SK-N-SH treated with all-trans-retinoic acid at 6 μM for 48 hours (cell line): ENCODE measurements at regions not wholly inside any gene's neighbourhood (a gene's known extent, or its start where the extent isn't known, plus 50 kb on each side); places are given as distances from the start of the nearest gene placed in this dataset.

ENCODE experiments used
- ATAC-seq: fragments of 200-7000 bp; cut with Tn5 transposase; 3 replicates; pipeline ENCODE4 v1.9.1; 2020; ENCODE audit warnings: mild to moderate bottlenecking, moderate library complexity
- ARNTL ChIP-seq: fragments of 450-650 bp; formaldehyde crosslinking; IDR thresholded peaks from 2 replicates; pipeline ENCODE4 v1.5.0; 2020; ENCODE audit warnings: low read depth, mild to moderate bottlenecking, moderate library complexity, borderline replicate concordance
- BACH2 ChIP-seq: fragments of 250-450 bp; sonication (Bioruptor Pico); IDR thresholded peaks from 2 replicates; pipeline ENCODE4 v1.9.0; 2021; ENCODE audit warnings: mild to moderate bottlenecking, borderline replicate concordance
- CSDC2 ChIP-seq: fragments of 250-450 bp; sonication (Bioruptor Pico); IDR thresholded peaks from 2 replicates; pipeline ENCODE4 v1.5.0; 2020; ENCODE audit warnings: mild to moderate bottlenecking, moderate library complexity
- CSRNP3 ChIP-seq: fragments of 250-450 bp; sonication (Bioruptor Pico); IDR thresholded peaks from 2 replicates; pipeline ENCODE4 v1.5.1; 2021; ENCODE audit warnings: mild to moderate bottlenecking, moderate library complexity
- ESRRG ChIP-seq: fragments of 250-450 bp; sonication (Bioruptor Pico); IDR thresholded peaks from 2 replicates; pipeline ENCODE4 v1.6.1; 2021; ENCODE audit warnings: mild to moderate bottlenecking
- GLIS3 ChIP-seq: fragments of 250-450 bp; sonication (Bioruptor Pico); IDR thresholded peaks from 2 replicates; pipeline ENCODE4 v1.5.0; 2020; ENCODE audit warnings: mild to moderate bottlenecking, moderate library complexity
- ISL1 ChIP-seq: fragments of 250-450 bp; sonication (Bioruptor Pico); IDR thresholded peaks from 2 replicates; pipeline ENCODE4 v2.1.2; 2022; ENCODE audit warnings: mild to moderate bottlenecking, moderate library complexity
- OSR1 ChIP-seq: fragments of 250-450 bp; sonication (Bioruptor Pico); IDR thresholded peaks from 2 replicates; pipeline ENCODE4 v1.8.0; 2022; ENCODE audit warnings: moderate library complexity, mild to moderate bottlenecking, inconsistent platforms
- POU6F1 ChIP-seq: fragments of 250-450 bp; sonication (Bioruptor Pico); IDR thresholded peaks from 2 replicates; pipeline ENCODE4 v1.8.0; 2021; ENCODE audit warnings: low read depth, mild to moderate bottlenecking, moderate library complexity, borderline replicate concordance
- PPARA ChIP-seq: fragments of 250-450 bp; sonication (Bioruptor Pico); IDR thresholded peaks from 2 replicates; pipeline ENCODE4 v1.5.0; 2020; ENCODE audit warnings: mild to moderate bottlenecking, borderline replicate concordance
- RARB ChIP-seq: fragments of 250-450 bp; sonication (Bioruptor Pico); IDR thresholded peaks from 2 replicates; pipeline ENCODE4 v1.8.0; 2021; ENCODE audit warnings: mild to moderate bottlenecking, moderate library complexity
- SNAI2 ChIP-seq: fragments of 250-450 bp; sonication (Bioruptor Pico); IDR thresholded peaks from 2 replicates; pipeline ENCODE4 v1.5.0; 2020; ENCODE audit warnings: mild to moderate bottlenecking, moderate library complexity
- TCF4 ChIP-seq: fragments of 250-450 bp; sonication (Bioruptor Pico); IDR thresholded peaks from 2 replicates; pipeline ENCODE4 v1.8.0; 2021; ENCODE audit warnings: mild to moderate bottlenecking, moderate library complexity, borderline replicate concordance
- TOX ChIP-seq: fragments of 250-450 bp; sonication (Bioruptor Pico); IDR thresholded peaks from 2 replicates; pipeline ENCODE4 v1.8.0; 2021; ENCODE audit warnings: mild to moderate bottlenecking, moderate library complexity, borderline replicate concordance
- ZC3H10 ChIP-seq: fragments of 250-450 bp; sonication (Bioruptor Pico); IDR thresholded peaks from 2 replicates; pipeline ENCODE4 v1.5.1; 2021; ENCODE audit warnings: mild to moderate bottlenecking, moderate library complexity
- ZFP3 ChIP-seq: fragments of 250-450 bp; sonication (Bioruptor Pico); IDR thresholded peaks from 2 replicates; pipeline ENCODE4 v1.5.0; 2020; ENCODE audit warnings: mild to moderate bottlenecking, moderate library complexity
- ZFP30 ChIP-seq: fragments of 450-650 bp; formaldehyde crosslinking; IDR thresholded peaks from 2 replicates; pipeline ENCODE4 v1.5.0; 2022; ENCODE audit warnings: mild to moderate bottlenecking, moderate library complexity
- ZNF565 ChIP-seq: fragments of 450-650 bp; formaldehyde crosslinking; conservative IDR thresholded peaks from 2 replicates; pipeline ENCODE4 v1.5.0; 2020; ENCODE audit warnings: low read depth, mild to moderate bottlenecking, moderate library complexity
- ZNF70 ChIP-seq: fragments of 450-650 bp; formaldehyde crosslinking; IDR thresholded peaks from 2 replicates; pipeline ENCODE4 v1.5.0; 2020; ENCODE audit warnings: mild to moderate bottlenecking, moderate library complexity
- ZNF8 ChIP-seq: fragments of 450-650 bp; formaldehyde crosslinking; IDR thresholded peaks from 2 replicates; pipeline ENCODE4 v1.5.0; 2020; ENCODE audit warnings: mild to moderate bottlenecking, moderate library complexity
- TF ChIP-seq, protein P1 (sequence below): fragments of 250-450 bp; sonication (Bioruptor Pico); IDR thresholded peaks from 2 replicates; pipeline ENCODE4 v1.8.0; 2020; ENCODE audit warnings: mild to moderate bottlenecking, moderate library complexity, borderline replicate concordance
- TF ChIP-seq, protein P2 (sequence below): fragments of 250-450 bp; sonication (Bioruptor Pico); IDR thresholded peaks from 2 replicates; pipeline ENCODE4 v1.5.0; 2020; ENCODE audit warnings: mild to moderate bottlenecking, moderate library complexity
- TF ChIP-seq, protein P3 (sequence below): fragments of 250-450 bp; sonication (Bioruptor Pico); IDR thresholded peaks from 2 replicates; pipeline ENCODE4 v1.5.1; 2020; ENCODE audit warnings: low read depth, mild to moderate bottlenecking, moderate library complexity

DNA sequence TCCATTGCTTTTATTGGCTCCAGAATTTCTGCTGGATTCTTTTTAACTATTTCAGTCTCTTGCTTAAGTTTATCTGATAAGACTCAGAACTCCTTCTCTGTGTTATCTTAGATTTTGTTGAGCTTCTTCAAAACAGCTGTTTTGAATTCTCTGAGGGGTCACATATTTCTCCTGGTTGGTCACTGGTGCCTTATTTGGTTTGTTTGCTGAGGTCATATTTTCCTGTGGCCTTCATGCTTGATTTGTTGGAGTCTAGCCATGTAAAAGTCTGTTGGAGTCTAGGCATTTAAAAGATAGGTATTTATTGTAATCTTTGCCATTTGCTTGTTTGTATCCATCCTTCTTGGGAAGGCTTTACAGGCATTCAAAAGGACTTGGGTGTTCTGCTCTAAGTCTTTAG is 398.7 kb downstream of the DSEL start:
- ATAC-seq = no peak
- TF ChIP-seq ISL1 = no peak
- no peak for TF ChIP-seq ZNF8 (CRISPR knock-in tag)
- TF ChIP-seq ZNF70 = no peak
- no peak for TF ChIP-seq GLIS3 (CRISPR knock-in tag)
- no peak for TF ChIP-seq SNAI2 (CRISPR knock-in tag)
- TF ChIP-seq, protein P1, sequence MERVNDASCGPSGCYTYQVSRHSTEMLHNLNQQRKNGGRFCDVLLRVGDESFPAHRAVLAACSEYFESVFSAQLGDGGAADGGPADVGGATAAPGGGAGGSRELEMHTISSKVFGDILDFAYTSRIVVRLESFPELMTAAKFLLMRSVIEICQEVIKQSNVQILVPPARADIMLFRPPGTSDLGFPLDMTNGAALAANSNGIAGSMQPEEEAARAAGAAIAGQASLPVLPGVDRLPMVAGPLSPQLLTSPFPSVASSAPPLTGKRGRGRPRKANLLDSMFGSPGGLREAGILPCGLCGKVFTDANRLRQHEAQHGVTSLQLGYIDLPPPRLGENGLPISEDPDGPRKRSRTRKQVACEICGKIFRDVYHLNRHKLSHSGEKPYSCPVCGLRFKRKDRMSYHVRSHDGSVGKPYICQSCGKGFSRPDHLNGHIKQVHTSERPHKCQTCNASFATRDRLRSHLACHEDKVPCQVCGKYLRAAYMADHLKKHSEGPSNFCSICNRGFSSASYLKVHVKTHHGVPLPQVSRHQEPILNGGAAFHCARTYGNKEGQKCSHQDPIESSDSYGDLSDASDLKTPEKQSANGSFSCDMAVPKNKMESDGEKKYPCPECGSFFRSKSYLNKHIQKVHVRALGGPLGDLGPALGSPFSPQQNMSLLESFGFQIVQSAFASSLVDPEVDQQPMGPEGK = no peak
- TF ChIP-seq BACH2 (CRISPR knock-in tag) = no peak
- TF ChIP-seq ZFP3 (CRISPR knock-in tag) = no peak
- TF ChIP-seq, protein P2, sequence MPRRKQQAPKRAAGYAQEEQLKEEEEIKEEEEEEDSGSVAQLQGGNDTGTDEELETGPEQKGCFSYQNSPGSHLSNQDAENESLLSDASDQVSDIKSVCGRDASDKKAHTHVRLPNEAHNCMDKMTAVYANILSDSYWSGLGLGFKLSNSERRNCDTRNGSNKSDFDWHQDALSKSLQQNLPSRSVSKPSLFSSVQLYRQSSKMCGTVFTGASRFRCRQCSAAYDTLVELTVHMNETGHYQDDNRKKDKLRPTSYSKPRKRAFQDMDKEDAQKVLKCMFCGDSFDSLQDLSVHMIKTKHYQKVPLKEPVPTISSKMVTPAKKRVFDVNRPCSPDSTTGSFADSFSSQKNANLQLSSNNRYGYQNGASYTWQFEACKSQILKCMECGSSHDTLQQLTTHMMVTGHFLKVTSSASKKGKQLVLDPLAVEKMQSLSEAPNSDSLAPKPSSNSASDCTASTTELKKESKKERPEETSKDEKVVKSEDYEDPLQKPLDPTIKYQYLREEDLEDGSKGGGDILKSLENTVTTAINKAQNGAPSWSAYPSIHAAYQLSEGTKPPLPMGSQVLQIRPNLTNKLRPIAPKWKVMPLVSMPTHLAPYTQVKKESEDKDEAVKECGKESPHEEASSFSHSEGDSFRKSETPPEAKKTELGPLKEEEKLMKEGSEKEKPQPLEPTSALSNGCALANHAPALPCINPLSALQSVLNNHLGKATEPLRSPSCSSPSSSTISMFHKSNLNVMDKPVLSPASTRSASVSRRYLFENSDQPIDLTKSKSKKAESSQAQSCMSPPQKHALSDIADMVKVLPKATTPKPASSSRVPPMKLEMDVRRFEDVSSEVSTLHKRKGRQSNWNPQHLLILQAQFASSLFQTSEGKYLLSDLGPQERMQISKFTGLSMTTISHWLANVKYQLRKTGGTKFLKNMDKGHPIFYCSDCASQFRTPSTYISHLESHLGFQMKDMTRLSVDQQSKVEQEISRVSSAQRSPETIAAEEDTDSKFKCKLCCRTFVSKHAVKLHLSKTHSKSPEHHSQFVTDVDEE (CRISPR knock-in tag) = no peak
- TF ChIP-seq ZC3H10 = no peak

- TF ChIP-seq TCF4 (CRISPR knock-in tag) (no peak), ZC3H10 (no peak), ZNF565 (CRISPR knock-in tag) (no peak), ZFP30 (CRISPR knock-in tag) (no peak), ISL1 (no peak), ARNTL (CRISPR knock-in tag) (no peak), ZFP3 (CRISPR knock-in tag) (no peak), CSDC2 (no peak), SNAI2 (CRISPR knock-in tag) (no peak), ESRRG (CRISPR knock-in tag) (no peak), TOX (CRISPR knock-in tag) (no peak), GLIS3 (CRISPR knock-in tag) (no peak), CSRNP3 (no peak), ZNF8 (CRISPR knock-in tag) (no peak), POU6F1 (no peak), PPARA (CRISPR knock-in tag) (no peak), OSR1 (CRISPR knock-in tag) (no peak), RARB (CRISPR knock-in tag) (no peak)
- TF ChIP-seq, protein P3, sequence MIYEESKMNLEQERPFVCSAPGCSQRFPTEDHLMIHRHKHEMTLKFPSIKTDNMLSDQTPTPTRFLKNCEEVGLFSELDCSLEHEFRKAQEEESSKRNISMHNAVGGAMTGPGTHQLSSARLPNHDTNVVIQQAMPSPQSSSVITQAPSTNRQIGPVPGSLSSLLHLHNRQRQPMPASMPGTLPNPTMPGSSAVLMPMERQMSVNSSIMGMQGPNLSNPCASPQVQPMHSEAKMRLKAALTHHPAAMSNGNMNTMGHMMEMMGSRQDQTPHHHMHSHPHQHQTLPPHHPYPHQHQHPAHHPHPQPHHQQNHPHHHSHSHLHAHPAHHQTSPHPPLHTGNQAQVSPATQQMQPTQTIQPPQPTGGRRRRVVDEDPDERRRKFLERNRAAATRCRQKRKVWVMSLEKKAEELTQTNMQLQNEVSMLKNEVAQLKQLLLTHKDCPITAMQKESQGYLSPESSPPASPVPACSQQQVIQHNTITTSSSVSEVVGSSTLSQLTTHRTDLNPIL (CRISPR knock-in tag) = no peak
- TF ChIP-seq, protein P1 = no peak
- no peak for ATAC-seq
Measured at GRCh38 chr18:67109535-67109934, 407.0 kb downstream of the DSEL start.
